ENCODE measurements at regions not wholly inside any gene's neighbourhood (a gene's known extent, or its start where the extent isn't known, plus 50 kb on each side); places are given as distances from the start of the nearest gene placed in this dataset.
"Not testable (repeated sequence)": the region's sequence is repeated elsewhere in the genome, so short reads cannot be mapped to it uniquely, and the experiment has no call there.

- DNase-seq: no peak
Observed at GRCh38 chr6:116982401-116982800, 105.4 kb downstream of the RFX6 start.

GRCh38 chr6:116983375-116983774 is 106.3 kb downstream of the RFX6 start:
- DNase-seq: no peak

- no peak for DNase-seq
Observed at GRCh38 chr6:116986819-116987218, 109.8 kb downstream of the RFX6 start.

- DNase-seq: no peak
Observed at GRCh38 chr6:116990679-116991078, 113.6 kb downstream of the RFX6 start.

- no peak for DNase-seq
Observed at GRCh38 chr6:116992546-116992945, 115.5 kb downstream of the RFX6 start.

- peak in 1 of 3 experiments; percentile 8 for DNase-seq
Observed at GRCh38 chr6:116994447-116994846, 117.4 kb downstream of the RFX6 start.

GRCh38 chr6:116996842-116997241 is 119.8 kb downstream of the RFX6 start:
- no peak for DNase-seq

GRCh38 chr6:116997496-116997895 is 120.5 kb downstream of the RFX6 start:
- DNase-seq: no peak

- DNase-seq: no peak
Observed at GRCh38 chr6:117007659-117008058, 130.6 kb downstream of the RFX6 start.

- no peak for DNase-seq
Observed at GRCh38 chr6:117008618-117009017, 131.6 kb downstream of the RFX6 start.

- DNase-seq: not testable (repeated sequence)
Observed at GRCh38 chr6:117014641-117015473, 137.8 kb downstream of the RFX6 start.

- DNase-seq: not testable (repeated sequence)
Observed at GRCh38 chr6:117015474-117015804, 138.4 kb downstream of the RFX6 start.

GRCh38 chr6:117018771-117019170 is 141.7 kb downstream of the RFX6 start:
- DNase-seq: no peak

- no peak for DNase-seq
Observed at GRCh38 chr6:117022774-117023173, 145.7 kb downstream of the RFX6 start.

- DNase-seq: no peak
Observed at GRCh38 chr6:117025310-117025709, 148.3 kb downstream of the RFX6 start.

- no peak for DNase-seq
Observed at GRCh38 chr6:117028256-117028655, 151.2 kb downstream of the RFX6 start.

- no peak for DNase-seq
Observed at GRCh38 chr6:117034547-117034946, 157.5 kb downstream of the RFX6 start.

- no peak for DNase-seq
Observed at GRCh38 chr6:117034971-117035370, 157.9 kb downstream of the RFX6 start.

GRCh38 chr6:117050301-117050700 is 173.3 kb downstream of the RFX6 start:
- no peak for DNase-seq

- DNase-seq: peak; percentile 8 to 54 (median 28)
Observed at GRCh38 chr6:117072134-117072533, 193.2 kb upstream of the VGLL2 start.

GRCh38 chr6:117072781-117073180 is 192.6 kb upstream of the VGLL2 start:
- no peak for DNase-seq

- DNase-seq: no peak
Observed at GRCh38 chr6:117074672-117075071, 190.7 kb upstream of the VGLL2 start.

- DNase-seq: peak in 2 of 3 experiments; percentile 43 to 52
Observed at GRCh38 chr6:117075218-117075617, 190.1 kb upstream of the VGLL2 start.

- no peak for DNase-seq
Observed at GRCh38 chr6:117076076-117076475, 189.3 kb upstream of the VGLL2 start.

- DNase-seq: no peak
Observed at GRCh38 chr6:117077300-117077699, 188.1 kb upstream of the VGLL2 start.

Measured in NCI-H1417 (cell line).